ENCODE measurements at regions not wholly inside any gene's neighbourhood (a gene's known extent, or its start where the extent isn't known, plus 50 kb on each side); places are given as distances from the start of the nearest gene placed in this dataset.
"Not testable (repeated sequence)": the region's sequence is repeated elsewhere in the genome, so short reads cannot be mapped to it uniquely, and the experiment has no call there.

DNA sequence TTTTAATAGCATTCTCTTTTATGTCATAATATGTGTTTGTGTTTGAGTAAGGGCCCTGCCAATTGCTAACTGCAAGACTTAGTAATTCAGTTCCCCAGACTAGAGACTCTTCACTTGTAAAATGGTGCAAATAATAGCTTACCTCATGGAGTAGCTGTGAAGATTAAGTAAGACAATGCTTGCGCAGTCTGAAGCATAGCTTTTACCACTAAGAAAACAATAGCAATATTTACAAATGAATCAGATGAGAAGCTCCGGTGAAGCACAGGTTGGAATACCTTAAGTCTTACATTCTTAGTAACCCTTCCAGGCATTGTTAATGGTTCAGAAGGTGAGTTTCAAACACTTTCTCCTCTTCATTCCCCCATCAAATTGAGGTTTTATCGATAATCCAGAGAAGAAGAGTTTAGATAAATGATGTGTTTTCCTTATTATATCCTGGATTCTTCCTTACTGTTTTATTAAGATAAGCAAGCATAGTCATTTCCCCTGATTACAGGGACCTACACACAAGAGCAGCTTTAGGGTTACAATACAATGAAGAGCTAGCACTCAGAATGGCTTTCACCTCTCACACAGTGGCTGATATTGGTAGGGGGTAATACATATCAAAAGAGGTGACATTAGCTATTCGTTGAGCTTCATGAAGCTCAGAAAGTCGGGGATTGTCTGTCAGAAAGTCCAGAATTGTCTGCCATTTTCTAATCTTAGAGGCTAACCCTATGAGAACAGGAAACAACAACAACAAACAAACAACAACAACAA is 96.4 kb upstream of the EDIL3 start:
- no peak for DNase-seq (ENCODE audit: low read depth)
- no peaks in the 10 kb centered on the region for H3K4me1 ChIP-seq (ENCODE audit: control insufficient read depth, insufficient read depth, low read length)
- H3K27me3 ChIP-seq (replicated peaks; ENCODE audit: control insufficient read depth, insufficient read depth, low read length): no peaks in the 10 kb centered on the region

DNA sequence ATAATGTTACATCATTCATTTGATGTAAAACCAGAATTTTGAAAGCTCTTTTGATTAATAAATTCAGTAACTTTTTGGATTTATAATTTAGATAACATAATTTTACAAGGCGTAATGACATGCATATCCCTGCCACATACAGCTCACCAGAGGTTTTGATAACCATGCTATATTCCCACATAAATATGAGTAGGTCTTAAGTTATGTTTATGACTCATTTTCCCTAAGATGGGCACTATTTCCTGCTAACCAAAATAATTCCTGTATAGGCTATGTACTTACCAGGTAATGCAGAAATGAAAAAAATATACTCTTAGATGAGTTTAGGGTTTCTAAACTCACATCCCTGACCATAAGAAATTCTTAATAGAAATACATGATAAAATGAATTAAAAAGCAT is 93.9 kb upstream of the EDIL3 start:
- Histone ChIP-seq H3K27me3 (replicated peaks; ENCODE audit: control insufficient read depth, insufficient read depth, low read length) (no peaks in the 10 kb centered on the region), H3K4me1 (ENCODE audit: control insufficient read depth, insufficient read depth, low read length) (no peaks in the 10 kb centered on the region), H3K36me3 (ENCODE audit: control insufficient read depth, insufficient read depth, low read length, severe bottlenecking) (no peaks in the 10 kb centered on the region), H3K9me3 (ENCODE audit: control insufficient read depth, low read length) (no peaks in the 10 kb centered on the region), H3K4me3 (ENCODE audit: low read length) (no peak overlapping the region), H3K9ac (ENCODE audit: low read length) (no peak overlapping the region)
- DNase-seq (ENCODE audit: low read depth): no peak

More for the DNA sequence above, 96.4 kb upstream of the EDIL3 start:
- H3K9me3 ChIP-seq (ENCODE audit: control insufficient read depth, low read length): no peaks in the 10 kb centered on the region
- H3K4me3 ChIP-seq (ENCODE audit: low read length): no peak overlapping the region
- no peak overlapping the region for H3K9ac ChIP-seq (ENCODE audit: low read length)
- no peaks in the 10 kb centered on the region for H3K36me3 ChIP-seq (ENCODE audit: control insufficient read depth, insufficient read depth, low read length, severe bottlenecking)

DNA sequence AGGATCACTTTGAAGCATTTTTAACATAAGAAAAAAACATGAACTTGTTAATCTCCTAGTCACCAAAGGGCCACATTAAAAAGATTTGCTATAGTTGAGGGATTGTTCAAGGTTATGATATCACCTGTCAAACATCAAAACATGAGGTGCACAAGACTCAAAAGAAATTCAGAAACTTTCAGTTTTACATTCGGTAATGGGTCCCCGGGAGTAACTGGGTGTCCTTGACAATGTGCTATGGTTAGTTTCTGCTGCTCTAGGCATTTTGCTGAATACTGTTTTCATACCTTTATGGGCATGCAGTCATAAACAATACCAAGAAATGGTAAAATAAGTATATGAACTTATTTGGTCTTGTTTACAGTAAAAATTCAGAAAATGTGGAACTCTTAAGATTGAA is 92.8 kb upstream of the EDIL3 start:
- Histone ChIP-seq H3K9ac (ENCODE audit: low read length) (no peak overlapping the region), H3K4me1 (ENCODE audit: control insufficient read depth, insufficient read depth, low read length) (no peaks in the 10 kb centered on the region), H3K9me3 (ENCODE audit: control insufficient read depth, low read length) (no peaks in the 10 kb centered on the region), H3K27me3 (replicated peaks; ENCODE audit: control insufficient read depth, insufficient read depth, low read length) (no peaks in the 10 kb centered on the region), H3K4me3 (ENCODE audit: low read length) (no peak overlapping the region), H3K36me3 (ENCODE audit: control insufficient read depth, insufficient read depth, low read length, severe bottlenecking) (no peaks in the 10 kb centered on the region)
- DNase-seq (ENCODE audit: low read depth): no peak

DNA sequence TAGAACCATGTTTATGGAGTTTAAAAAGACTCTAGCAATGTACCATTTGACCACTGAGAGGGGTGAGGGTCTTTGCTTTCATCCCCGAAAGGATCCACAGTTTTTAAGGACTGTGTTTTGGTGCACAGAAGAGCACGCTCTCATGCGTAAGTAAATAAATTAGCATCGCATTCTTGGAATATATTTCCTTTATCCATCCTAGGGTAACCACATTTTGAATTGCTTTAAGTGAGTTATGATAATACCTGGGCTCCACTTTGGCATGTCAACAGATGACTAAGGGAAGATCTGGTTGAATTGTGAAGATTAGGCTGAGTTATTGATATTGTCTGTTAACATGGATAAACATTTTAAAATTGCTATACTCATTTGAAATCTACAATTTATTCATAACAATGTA is 89.4 kb upstream of the EDIL3 start:
- Histone ChIP-seq H3K9me3 (ENCODE audit: control insufficient read depth, low read length) (no peaks in the 10 kb centered on the region), H3K9ac (ENCODE audit: low read length) (no peak overlapping the region), H3K4me3 (ENCODE audit: low read length) (no peak overlapping the region), H3K4me1 (ENCODE audit: control insufficient read depth, insufficient read depth, low read length) (no peaks in the 10 kb centered on the region), H3K27me3 (replicated peaks; ENCODE audit: control insufficient read depth, insufficient read depth, low read length) (no peaks in the 10 kb centered on the region), H3K36me3 (ENCODE audit: control insufficient read depth, insufficient read depth, low read length, severe bottlenecking) (no peaks in the 10 kb centered on the region)
- no peak for DNase-seq (ENCODE audit: low read depth)

DNA sequence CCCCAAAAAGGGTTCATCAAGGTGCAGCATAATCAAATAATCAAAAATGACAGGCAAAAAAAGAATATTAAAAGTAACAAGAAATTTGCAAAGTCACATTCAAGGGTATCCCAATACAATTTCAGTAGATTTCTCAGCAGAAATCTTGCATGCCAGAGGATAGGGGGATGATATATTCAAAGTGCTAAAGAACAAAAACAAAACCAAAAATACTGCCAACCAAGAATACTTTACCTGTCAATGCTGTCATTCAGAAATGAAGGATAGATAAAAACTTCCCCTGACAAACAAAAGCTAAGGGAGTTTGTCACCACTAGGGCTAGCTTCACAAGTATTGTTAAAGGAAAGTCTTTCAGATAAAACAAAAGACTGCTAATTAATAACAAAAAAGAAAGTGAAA is 68.7 kb upstream of the EDIL3 start:
- Histone ChIP-seq H3K27me3 (replicated peaks; ENCODE audit: control insufficient read depth, insufficient read depth, low read length) (no peaks in the 10 kb centered on the region), H3K9me3 (ENCODE audit: control insufficient read depth, low read length) (peaks cover 15% of the 10 kb centered on the region), H3K36me3 (ENCODE audit: control insufficient read depth, insufficient read depth, low read length, severe bottlenecking) (no peaks in the 10 kb centered on the region), H3K4me1 (ENCODE audit: control insufficient read depth, insufficient read depth, low read length) (no peaks in the 10 kb centered on the region), H3K9ac (ENCODE audit: low read length) (no peak overlapping the region), H3K4me3 (ENCODE audit: low read length) (peak overlapping the region; percentile 34)
- no peak for DNase-seq (ENCODE audit: low read depth)

DNA sequence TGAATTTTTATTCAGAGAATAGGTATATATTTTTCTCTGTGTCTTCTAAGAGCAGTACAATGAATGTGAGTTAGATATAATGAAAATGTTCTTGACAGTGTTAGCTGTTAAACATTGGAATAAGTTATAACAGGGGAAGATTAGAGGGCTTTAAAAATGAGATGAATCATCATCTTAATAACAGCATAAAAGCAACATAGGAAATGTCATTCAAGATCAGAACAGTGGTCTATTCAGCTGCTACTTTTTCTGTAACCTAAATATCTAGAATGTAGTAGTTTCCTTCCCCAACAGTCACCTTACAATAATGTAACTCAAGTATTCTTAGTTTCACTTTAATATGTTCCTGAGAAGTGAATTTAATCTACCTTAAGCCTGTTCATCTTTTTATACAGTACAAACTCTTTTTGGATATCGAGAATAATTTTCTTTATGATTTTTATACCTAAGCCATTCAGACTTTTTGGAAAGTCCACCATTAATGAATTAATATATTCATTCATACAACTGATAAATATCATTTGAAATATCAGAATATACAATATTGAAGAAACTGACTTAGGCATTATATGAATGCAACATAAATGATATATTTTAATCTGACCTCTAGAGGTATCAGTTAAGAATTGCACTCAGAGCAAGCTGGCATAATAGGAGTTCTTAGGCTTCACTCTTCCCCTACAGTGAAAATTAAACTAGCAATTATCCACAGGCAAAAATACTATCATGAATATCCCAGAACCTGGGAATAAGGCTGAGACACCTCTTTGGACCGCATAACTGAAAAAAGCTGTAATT is 66.1 kb upstream of the EDIL3 start:
- no peaks in the 10 kb centered on the region for H3K36me3 ChIP-seq (ENCODE audit: control insufficient read depth, insufficient read depth, low read length, severe bottlenecking)
- peak; percentile 50 for DNase-seq (ENCODE audit: low read depth)
- no peak overlapping the region for H3K9ac ChIP-seq (ENCODE audit: low read length)

DNA sequence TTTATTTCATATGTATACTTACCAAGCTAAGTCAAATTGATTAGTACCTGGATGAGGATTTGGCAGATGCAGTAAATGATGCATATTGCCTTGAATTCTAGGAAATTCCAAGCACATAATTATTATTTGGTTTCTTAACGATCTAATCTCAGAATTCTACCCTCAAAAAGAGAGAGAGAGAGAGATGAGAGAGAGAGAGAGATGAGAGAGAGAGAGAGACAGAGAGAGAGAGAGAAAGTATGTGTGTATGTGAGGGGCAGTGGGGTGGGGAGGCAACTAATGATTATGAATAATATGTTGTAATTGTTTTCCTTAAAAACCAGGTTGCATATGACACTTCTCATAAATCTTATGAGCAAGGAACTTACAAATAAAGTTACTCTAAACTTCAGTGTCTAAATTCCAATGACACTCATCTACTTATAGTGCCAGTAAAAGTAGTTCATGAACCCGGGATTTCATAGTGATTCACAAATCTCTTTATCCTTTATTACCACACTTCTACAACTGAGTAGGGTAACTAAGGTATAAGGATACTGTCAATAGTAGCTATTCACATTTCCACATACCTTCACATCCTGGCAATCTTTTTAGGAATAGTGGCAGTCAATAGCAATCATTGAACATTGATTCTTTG is 60.5 kb upstream of the EDIL3 start:
- H3K4me1 ChIP-seq (ENCODE audit: control insufficient read depth, insufficient read depth, low read length): no peaks in the 10 kb centered on the region
- H3K27me3 ChIP-seq (replicated peaks; ENCODE audit: control insufficient read depth, insufficient read depth, low read length): no peaks in the 10 kb centered on the region
- H3K9ac ChIP-seq (ENCODE audit: low read length): no peak overlapping the region
- H3K9me3 ChIP-seq (ENCODE audit: control insufficient read depth, low read length): peaks cover 4% of the 10 kb centered on the region
- H3K4me3 ChIP-seq (ENCODE audit: low read length): no peak overlapping the region
- H3K36me3 ChIP-seq (ENCODE audit: control insufficient read depth, insufficient read depth, low read length, severe bottlenecking): no peaks in the 10 kb centered on the region
- no peak for DNase-seq (ENCODE audit: low read depth)

More for the DNA sequence above, 66.1 kb upstream of the EDIL3 start:
- H3K9me3 ChIP-seq (ENCODE audit: control insufficient read depth, low read length): peaks cover 15% of the 10 kb centered on the region
- no peaks in the 10 kb centered on the region for H3K4me1 ChIP-seq (ENCODE audit: control insufficient read depth, insufficient read depth, low read length)
- no peaks in the 10 kb centered on the region for H3K27me3 ChIP-seq (replicated peaks; ENCODE audit: control insufficient read depth, insufficient read depth, low read length)
- H3K4me3 ChIP-seq (ENCODE audit: low read length): no peak overlapping the region

DNA sequence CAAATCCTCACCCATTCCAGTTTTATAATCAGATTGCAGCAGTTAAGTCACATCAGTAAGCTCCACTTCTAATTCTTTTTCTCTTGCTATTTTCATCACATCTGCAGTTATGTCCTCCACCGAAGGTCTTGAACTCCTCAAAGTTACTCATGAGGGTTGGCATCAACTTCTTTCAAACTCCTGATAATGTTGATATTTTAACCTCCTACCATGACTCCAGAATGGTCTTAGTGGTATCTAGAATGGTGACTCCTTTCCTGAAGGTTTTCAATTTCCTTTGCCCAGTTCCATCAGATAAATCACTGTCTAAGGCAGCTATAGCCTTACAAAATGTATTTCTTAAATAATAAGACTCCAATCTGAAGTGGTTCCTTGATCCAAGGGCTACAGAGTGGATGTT is 53.8 kb upstream of the EDIL3 start:
- H3K9me3 ChIP-seq (ENCODE audit: control insufficient read depth, low read length): peaks cover 4% of the 10 kb centered on the region
- peaks cover 13% of the 10 kb centered on the region for H3K4me1 ChIP-seq (ENCODE audit: control insufficient read depth, insufficient read depth, low read length)
- H3K4me3 ChIP-seq (ENCODE audit: low read length): no peak overlapping the region
- DNase-seq (ENCODE audit: low read depth): no peak
- no peaks in the 10 kb centered on the region for H3K27me3 ChIP-seq (replicated peaks; ENCODE audit: control insufficient read depth, insufficient read depth, low read length)
- H3K9ac ChIP-seq (ENCODE audit: low read length): no peak overlapping the region
- H3K36me3 ChIP-seq (ENCODE audit: control insufficient read depth, insufficient read depth, low read length, severe bottlenecking): no peaks in the 10 kb centered on the region

DNA sequence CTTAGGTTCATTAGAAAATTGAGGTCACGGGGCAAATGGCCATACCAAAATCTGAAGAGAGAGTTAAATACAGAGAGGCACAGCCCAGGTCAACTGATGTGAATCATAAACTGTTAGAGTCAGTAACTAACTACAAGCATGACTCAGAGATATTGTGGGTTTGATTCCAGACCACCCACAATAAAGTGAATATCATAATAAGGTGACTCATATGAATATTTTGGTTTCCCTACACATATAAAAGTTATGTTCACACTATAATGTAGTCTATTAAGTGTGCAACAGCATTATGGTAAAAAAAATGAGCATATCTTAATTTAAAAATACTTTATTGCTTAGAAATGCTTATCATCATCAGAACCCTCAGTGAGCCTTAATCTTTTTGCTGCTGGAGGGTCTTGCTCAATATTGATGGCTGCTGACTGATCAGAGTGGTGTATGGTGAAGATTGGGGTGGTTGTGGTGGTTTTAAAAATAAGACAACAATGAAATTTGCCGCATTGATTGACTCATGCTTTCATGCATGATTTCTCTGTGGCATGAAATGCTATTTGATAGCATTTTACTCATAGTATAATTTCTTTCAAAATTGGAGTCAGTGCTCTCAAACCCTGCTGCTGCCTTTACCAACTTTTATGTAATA is 53.1 kb upstream of the EDIL3 start:
- Histone ChIP-seq H3K27me3 (replicated peaks; ENCODE audit: control insufficient read depth, insufficient read depth, low read length) (no peaks in the 10 kb centered on the region), H3K4me1 (ENCODE audit: control insufficient read depth, insufficient read depth, low read length) (peaks cover 18% of the 10 kb centered on the region), H3K4me3 (ENCODE audit: low read length) (no peak overlapping the region), H3K36me3 (ENCODE audit: control insufficient read depth, insufficient read depth, low read length, severe bottlenecking) (no peaks in the 10 kb centered on the region), H3K9me3 (ENCODE audit: control insufficient read depth, low read length) (peaks cover 4% of the 10 kb centered on the region), H3K9ac (ENCODE audit: low read length) (no peak overlapping the region)
- DNase-seq (ENCODE audit: low read depth): peak; percentile 68

DNA sequence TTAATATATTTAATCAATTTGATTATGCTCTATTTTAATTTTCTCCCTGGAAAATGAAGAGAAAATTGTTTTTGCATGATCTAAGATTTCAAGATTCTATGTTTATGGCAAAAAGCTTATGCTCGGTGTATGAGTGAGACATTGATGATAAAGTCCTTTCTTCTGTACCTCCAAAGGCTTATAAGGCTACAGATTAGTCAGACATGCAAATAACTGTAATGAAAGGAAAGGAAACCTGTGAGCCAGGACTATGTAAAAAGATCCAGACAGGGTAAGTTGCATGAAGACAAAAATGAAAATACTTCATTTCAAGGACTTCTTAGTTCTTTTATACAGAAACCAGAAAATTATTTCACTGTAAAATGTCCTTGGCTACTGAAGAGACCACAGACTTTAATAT is 52.2 kb upstream of the EDIL3 start:
- DNase-seq (ENCODE audit: low read depth): peak; percentile 8
- no peak overlapping the region for H3K4me3 ChIP-seq (ENCODE audit: low read length)
- no peaks in the 10 kb centered on the region for H3K27me3 ChIP-seq (replicated peaks; ENCODE audit: control insufficient read depth, insufficient read depth, low read length)
- no peak overlapping the region for H3K9ac ChIP-seq (ENCODE audit: low read length)
- H3K36me3 ChIP-seq (ENCODE audit: control insufficient read depth, insufficient read depth, low read length, severe bottlenecking): no peaks in the 10 kb centered on the region
- peaks cover 18% of the 10 kb centered on the region for H3K4me1 ChIP-seq (ENCODE audit: control insufficient read depth, insufficient read depth, low read length)
- peaks cover 4% of the 10 kb centered on the region for H3K9me3 ChIP-seq (ENCODE audit: control insufficient read depth, low read length)

DNA sequence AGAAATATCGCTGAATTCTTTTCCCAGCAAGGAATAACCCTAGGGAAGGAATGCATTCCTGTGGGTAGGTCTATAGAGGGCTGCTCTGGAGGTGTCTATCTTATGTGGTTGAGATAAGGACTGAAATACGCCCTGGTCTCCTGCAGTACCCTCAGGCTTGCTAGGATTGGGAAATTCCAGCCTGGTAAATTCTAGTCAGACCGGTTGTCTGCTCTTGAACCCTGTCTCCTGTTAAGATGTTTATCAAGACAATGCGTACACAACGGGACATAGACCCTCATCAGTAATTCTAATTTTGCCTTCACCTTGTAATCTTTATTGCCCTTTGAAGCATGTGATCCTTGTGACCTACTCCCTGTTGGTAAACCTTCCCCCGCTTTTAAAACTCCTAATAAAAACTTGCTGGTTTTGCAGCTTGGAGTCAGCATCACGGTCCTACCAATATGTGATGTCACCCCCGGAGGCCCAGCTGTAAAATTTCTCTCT is 51.2 kb upstream of the EDIL3 start:
- H3K9ac ChIP-seq (ENCODE audit: low read length); H3K9me3 ChIP-seq (ENCODE audit: control insufficient read depth, low read length); DNase-seq (ENCODE audit: low read depth); H3K4me3 ChIP-seq (ENCODE audit: low read length); H3K27me3 ChIP-seq (replicated peaks; ENCODE audit: control insufficient read depth, insufficient read depth, low read length); H3K36me3 ChIP-seq (ENCODE audit: control insufficient read depth, insufficient read depth, low read length, severe bottlenecking): not testable (repeated sequence)
- H3K4me1 ChIP-seq (ENCODE audit: control insufficient read depth, insufficient read depth, low read length): peaks cover 18% of the 10 kb centered on the region

Data from adipocyte (in vitro differentiated cells).